ENCODE measurements at regions not wholly inside any gene's neighbourhood (a gene's known extent, or its start where the extent isn't known, plus 50 kb on each side); places are given as distances from the start of the nearest gene placed in this dataset.

GRCh38 chr6:81694855-81695254 lies 57.6 kb downstream of the TENT5A start:
- H3K27ac Mint-ChIP-seq: no peak overlapping the region
- no peaks in the 10 kb centered on the region for H3K4me1 Mint-ChIP-seq (ENCODE audit: low read depth)
- H3K9me3 Mint-ChIP-seq: no peaks in the 10 kb centered on the region
- POLR2A ChIA-PET: no interaction called here
- no peak overlapping the region for H3K4me3 Mint-ChIP-seq
- intact Hi-C loops (cut with micrococcal nuclease): no loop called here
- CTCF ChIA-PET: no interaction called here
- no peaks in the 10 kb centered on the region for H3K27me3 Mint-ChIP-seq
- H3K36me3 Mint-ChIP-seq: no peaks in the 10 kb centered on the region
- no peak for DNase-seq

DNA sequence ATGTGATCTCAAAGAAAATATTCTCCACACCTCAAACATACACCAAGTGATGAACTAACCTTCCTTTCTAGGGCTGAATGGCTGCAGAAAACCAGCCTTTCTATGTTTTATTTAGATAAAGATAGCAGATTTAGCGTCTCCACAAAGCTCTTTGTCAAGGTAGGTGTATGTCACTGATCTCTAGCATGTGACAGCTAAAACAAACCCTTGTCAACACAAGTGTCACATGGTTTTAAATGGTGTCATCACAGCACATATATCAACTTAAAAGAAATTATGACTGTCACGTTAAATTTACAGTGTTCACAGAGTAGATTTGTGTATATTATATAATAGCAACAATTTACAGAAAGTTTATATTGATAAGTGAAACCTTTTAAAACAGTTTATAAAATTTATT lies 58.3 kb downstream of the TENT5A start:
- no peaks in the 10 kb centered on the region for H3K9me3 Mint-ChIP-seq
- intact Hi-C loops (cut with micrococcal nuclease): no loop called here
- H3K36me3 Mint-ChIP-seq: no peaks in the 10 kb centered on the region
- no peaks in the 10 kb centered on the region for H3K27me3 Mint-ChIP-seq
- no peak overlapping the region for H3K4me3 Mint-ChIP-seq
- no peak overlapping the region for H3K27ac Mint-ChIP-seq
- no peak for DNase-seq
- POLR2A ChIA-PET: no interaction called here
- CTCF ChIA-PET: no interaction called here
- H3K4me1 Mint-ChIP-seq (ENCODE audit: low read depth): no peaks in the 10 kb centered on the region

GRCh38 chr6:81693266-81693665 lies 59.2 kb downstream of the TENT5A start:
- Mint-ChIP-seq H3K9me3 (no peaks in the 10 kb centered on the region), H3K27me3 (no peaks in the 10 kb centered on the region), H3K36me3 (no peaks in the 10 kb centered on the region), H3K27ac (no peak overlapping the region), H3K4me3 (no peak overlapping the region), H3K4me1 (ENCODE audit: low read depth) (no peaks in the 10 kb centered on the region)
- intact Hi-C loops (cut with micrococcal nuclease): no loop called here
- CTCF ChIA-PET: no interaction called here
- DNase-seq: no peak
- POLR2A ChIA-PET: no interaction called here

DNA sequence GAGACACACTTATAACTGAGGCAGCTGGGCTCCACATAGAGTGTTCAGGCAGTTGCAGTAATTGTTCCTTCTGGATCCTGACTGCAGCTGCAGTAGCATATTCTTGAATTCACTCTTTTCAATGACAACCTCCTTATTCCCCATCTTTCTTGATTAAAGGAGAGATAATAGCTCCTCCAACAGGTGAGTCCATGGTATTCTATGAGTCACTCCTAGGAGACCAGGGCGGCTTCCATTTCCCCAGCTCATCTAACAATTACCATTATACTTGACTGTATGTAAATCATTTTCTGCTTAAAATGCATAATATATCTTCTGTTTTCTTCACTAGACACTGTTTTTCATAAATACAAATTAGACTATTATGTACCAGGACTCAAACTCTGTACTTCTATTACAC lies 62.4 kb downstream of the TENT5A start:
- H3K9me3 Mint-ChIP-seq: no peaks in the 10 kb centered on the region
- intact Hi-C loops (cut with micrococcal nuclease): no loop called here

DNA sequence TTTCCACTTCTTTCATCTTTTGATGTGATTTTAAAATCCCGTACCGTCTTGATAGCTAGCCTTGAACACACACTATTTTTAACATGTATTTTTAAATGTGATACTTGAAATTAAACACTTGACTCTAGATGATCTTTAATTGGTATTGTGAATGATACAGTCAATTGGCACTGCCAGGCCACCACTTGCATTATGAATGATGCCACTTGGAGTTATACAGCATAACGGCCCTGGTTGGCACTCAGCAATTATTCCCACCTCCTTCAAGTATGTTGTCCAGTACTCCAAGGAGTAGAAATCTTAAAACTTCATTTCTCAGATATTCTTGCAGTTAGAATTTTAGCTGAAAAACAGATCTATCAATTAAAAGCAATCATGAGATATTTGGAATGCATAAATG lies 62.9 kb downstream of the TENT5A start:
- no peak for DNase-seq
- H3K9me3 Mint-ChIP-seq: no peaks in the 10 kb centered on the region
- no peaks in the 10 kb centered on the region for H3K4me1 Mint-ChIP-seq (ENCODE audit: low read depth)
- POLR2A ChIA-PET: no interaction called here
- CTCF ChIA-PET: interaction anchor here (1.2 kb wide), 1 partner anchor 21 kb away, joined by 4 read pairs; no protein-coding TSS in a partner anchor
- no peak overlapping the region for H3K27ac Mint-ChIP-seq
- no peak overlapping the region for H3K4me3 Mint-ChIP-seq
- H3K27me3 Mint-ChIP-seq: no peaks in the 10 kb centered on the region
- intact Hi-C loops (cut with micrococcal nuclease): no loop called here
- H3K36me3 Mint-ChIP-seq: no peaks in the 10 kb centered on the region

More for the DNA sequence above, 62.4 kb downstream of the TENT5A start:
- ChIA-PET CTCF (interaction anchor here (1.2 kb wide), 1 partner anchor 21 kb away, joined by 4 read pairs; no protein-coding TSS in a partner anchor), POLR2A (no interaction called here)
- no peaks in the 10 kb centered on the region for H3K36me3 Mint-ChIP-seq
- H3K27ac Mint-ChIP-seq: no peak overlapping the region
- no peaks in the 10 kb centered on the region for H3K27me3 Mint-ChIP-seq
- no peak for DNase-seq
- no peaks in the 10 kb centered on the region for H3K4me1 Mint-ChIP-seq (ENCODE audit: low read depth)
- no peak overlapping the region for H3K4me3 Mint-ChIP-seq

GRCh38 chr6:81683912-81684311 lies 68.6 kb downstream of the TENT5A start:
- ChIA-PET POLR2A (no interaction called here), CTCF (no interaction called here)
- Mint-ChIP-seq H3K27ac (no peak overlapping the region), H3K27me3 (no peaks in the 10 kb centered on the region), H3K36me3 (no peaks in the 10 kb centered on the region), H3K4me1 (ENCODE audit: low read depth) (no peaks in the 10 kb centered on the region), H3K4me3 (no peak overlapping the region), H3K9me3 (no peaks in the 10 kb centered on the region)
- DNase-seq: no peak
- intact Hi-C loops (cut with micrococcal nuclease): no loop called here

DNA sequence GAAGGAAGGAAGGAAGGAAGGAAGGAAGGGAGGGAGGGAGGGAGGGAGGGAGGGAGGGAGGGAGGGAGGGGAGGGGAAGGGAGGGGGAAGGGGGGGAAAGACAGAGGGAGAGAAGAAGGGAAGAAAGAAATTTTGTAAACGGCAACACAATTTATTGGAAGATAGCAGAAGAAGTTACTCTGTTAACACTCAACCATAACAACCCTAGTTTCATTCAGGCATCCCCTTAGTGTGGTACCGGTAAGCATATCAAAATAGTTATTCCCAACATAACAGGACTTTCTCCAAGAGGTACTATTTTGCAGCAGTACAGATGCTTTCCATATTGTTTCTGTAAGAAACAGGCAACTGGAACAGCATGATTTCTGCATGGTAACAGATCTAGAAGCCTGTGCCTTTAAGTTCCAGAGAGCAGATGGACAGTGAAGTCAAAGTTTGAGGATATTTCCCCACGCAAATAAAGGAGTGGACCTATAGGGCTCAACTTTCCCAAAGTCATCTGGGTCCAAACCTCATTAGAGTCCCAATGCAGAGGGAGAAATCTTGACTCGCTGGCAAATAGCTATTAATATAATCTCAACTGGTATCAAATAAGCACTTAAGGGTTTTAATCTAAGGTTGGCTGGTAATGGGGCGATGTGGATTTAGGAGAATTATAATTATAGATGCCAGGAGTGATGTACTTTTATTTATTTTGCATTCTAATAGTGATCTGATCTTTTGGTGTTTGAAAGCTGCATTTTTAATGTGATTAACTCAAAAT lies 69.4 kb downstream of the TENT5A start:
- DNase-seq: no peak
- intact Hi-C loops (cut with micrococcal nuclease): no loop called here
- no peaks in the 10 kb centered on the region for H3K4me1 Mint-ChIP-seq (ENCODE audit: low read depth)
- H3K27ac Mint-ChIP-seq: no peak overlapping the region
- H3K4me3 Mint-ChIP-seq: no peak overlapping the region
- H3K36me3 Mint-ChIP-seq: no peaks in the 10 kb centered on the region
- H3K27me3 Mint-ChIP-seq: no peaks in the 10 kb centered on the region
- ChIA-PET CTCF (no interaction called here), POLR2A (no interaction called here)
- no peaks in the 10 kb centered on the region for H3K9me3 Mint-ChIP-seq

DNA sequence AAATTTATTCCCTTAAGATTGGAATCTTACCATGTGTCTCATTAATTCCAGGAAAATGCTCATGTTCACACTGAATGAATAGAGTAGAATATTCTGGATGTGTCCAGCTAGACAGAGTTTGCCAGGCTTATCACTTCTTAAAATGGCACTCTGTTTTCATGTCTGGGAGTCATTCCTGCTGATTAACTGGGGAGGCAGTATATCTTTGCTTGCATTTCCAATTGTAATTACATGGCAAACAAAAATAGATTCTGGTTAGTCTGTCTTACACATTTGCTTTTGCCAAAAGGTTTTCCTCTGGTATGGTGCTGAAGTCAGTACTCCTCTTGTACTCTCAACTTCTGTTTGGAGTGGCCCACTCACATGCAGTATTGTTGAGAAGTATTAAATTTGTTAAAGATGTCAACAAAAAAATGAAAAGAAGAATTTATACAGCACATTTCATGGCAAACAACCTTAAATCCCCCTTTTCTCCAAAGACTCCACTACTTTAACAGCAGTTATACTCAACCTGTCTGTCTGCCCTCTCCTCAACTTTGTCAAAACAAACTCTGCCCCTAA lies 70.2 kb downstream of the TENT5A start:
- no peaks in the 10 kb centered on the region for H3K27me3 Mint-ChIP-seq
- CTCF ChIA-PET: no interaction called here
- H3K27ac Mint-ChIP-seq: no peak overlapping the region
- intact Hi-C loops (cut with micrococcal nuclease): no loop called here
- no peaks in the 10 kb centered on the region for H3K36me3 Mint-ChIP-seq
- no peak for DNase-seq
- no peak overlapping the region for H3K4me3 Mint-ChIP-seq
- POLR2A ChIA-PET: no interaction called here
- no peaks in the 10 kb centered on the region for H3K4me1 Mint-ChIP-seq (ENCODE audit: low read depth)
- no peaks in the 10 kb centered on the region for H3K9me3 Mint-ChIP-seq

DNA sequence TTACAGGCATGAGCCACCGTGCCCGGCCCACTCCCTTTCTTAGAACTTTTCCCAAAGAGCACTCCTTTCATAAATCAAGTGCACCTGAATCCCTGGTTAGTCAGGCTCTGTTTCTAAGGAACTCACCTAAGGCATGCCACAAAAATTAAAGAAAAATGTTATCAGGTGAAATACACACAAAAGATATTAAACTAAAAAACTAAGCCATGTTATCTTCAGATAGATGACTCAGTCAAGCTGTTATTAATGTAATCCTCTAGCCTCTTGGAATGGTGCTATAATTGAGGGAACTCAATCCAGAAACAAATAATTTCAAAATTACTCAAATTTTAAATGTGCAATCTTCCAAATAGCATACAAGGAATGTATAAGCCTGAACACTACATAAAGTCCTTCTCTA lies 83.0 kb downstream of the TENT5A start:
- no peak overlapping the region for H3K4me3 Mint-ChIP-seq
- no peak for DNase-seq
- H3K4me1 Mint-ChIP-seq (ENCODE audit: low read depth): no peaks in the 10 kb centered on the region
- H3K9me3 Mint-ChIP-seq: no peaks in the 10 kb centered on the region
- ChIA-PET CTCF (no interaction called here), POLR2A (no interaction called here)
- H3K27me3 Mint-ChIP-seq: no peaks in the 10 kb centered on the region
- H3K36me3 Mint-ChIP-seq: no peaks in the 10 kb centered on the region
- H3K27ac Mint-ChIP-seq: no peak overlapping the region
- intact Hi-C loops (cut with micrococcal nuclease): no loop called here

DNA sequence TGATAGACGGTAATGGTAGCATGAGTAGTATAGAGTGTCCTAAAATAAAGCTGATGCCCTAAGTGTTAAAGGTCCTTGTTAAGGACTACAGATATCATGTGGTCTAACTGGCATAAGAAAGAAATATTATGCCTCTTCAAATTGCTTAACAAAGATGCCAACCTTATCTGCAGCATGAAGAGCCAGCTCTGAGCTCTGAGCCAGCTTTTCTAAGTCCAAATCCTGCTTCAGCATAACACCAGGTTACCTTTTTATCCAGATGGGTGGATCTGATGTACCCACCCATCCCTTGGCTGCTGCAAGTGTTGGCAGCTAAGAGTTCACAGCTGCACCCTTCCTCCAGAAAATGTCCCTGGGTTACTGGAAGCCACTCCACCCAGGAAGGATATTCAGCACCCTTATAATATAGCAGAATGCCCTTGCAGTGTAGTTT lies 83.8 kb downstream of the TENT5A start:
- Mint-ChIP-seq H3K4me1 (ENCODE audit: low read depth) (no peaks in the 10 kb centered on the region), H3K4me3 (no peak overlapping the region), H3K9me3 (no peaks in the 10 kb centered on the region), H3K27ac (no peak overlapping the region), H3K36me3 (no peaks in the 10 kb centered on the region), H3K27me3 (no peaks in the 10 kb centered on the region)
- CTCF ChIA-PET: interaction anchor here (0.8 kb wide), 1 partner anchor 21 kb away, joined by 4 read pairs; no protein-coding TSS in a partner anchor
- intact Hi-C loops (cut with micrococcal nuclease): no loop called here
- DNase-seq: no peak
- POLR2A ChIA-PET: no interaction called here

DNA sequence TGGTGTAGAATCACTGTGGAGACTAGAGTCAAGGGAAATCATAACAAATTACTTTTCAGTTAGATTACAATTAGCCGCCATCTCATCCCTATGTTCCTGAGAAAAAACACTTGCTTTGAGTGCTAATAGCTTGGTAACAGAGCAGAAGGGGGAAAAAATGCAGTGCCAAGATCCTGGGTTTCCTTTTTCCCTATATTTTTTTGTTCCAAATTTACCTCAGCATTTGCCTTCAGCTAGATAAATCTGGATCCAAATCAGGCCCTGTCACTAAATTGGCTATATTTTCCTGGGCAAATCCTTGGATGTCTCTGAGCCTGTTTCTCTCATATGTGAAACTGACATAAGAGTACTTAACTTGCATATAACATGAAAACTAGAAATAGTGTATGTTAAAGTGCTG lies 86.0 kb downstream of the TENT5A start:
- ChIA-PET POLR2A (no interaction called here), CTCF (interaction anchor here (0.6 kb wide), 1 partner anchor 190 kb away, joined by 3 read pairs; no protein-coding TSS in a partner anchor)
- H3K27me3 Mint-ChIP-seq: no peaks in the 10 kb centered on the region
- no peak overlapping the region for H3K4me3 Mint-ChIP-seq
- no peak overlapping the region for H3K27ac Mint-ChIP-seq
- no peaks in the 10 kb centered on the region for H3K9me3 Mint-ChIP-seq
- intact Hi-C loops (cut with micrococcal nuclease): no loop called here
- H3K36me3 Mint-ChIP-seq: no peaks in the 10 kb centered on the region
- DNase-seq: no peak
- H3K4me1 Mint-ChIP-seq (ENCODE audit: low read depth): no peaks in the 10 kb centered on the region

DNA sequence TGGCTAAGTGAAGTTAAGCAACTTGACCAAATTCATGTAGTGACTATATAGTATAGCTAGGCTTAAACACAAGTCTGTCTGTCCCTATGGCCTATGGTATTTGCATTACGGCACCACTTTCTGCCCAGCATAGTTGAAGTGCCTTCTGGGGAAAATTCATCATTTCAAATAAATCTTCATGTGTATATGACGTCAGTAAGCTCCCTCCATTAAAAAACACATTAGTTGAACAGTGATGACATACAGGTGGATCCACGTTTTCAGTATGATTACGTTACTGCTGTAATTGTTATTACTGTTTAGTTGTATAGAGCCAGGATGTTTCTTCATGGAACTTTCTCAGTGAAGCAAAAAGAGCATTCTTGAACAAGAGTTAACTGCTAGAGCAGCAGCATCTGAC lies 96.2 kb downstream of the TENT5A start:
- intact Hi-C loops (cut with micrococcal nuclease): no loop called here
- ChIA-PET POLR2A (no interaction called here), CTCF (no interaction called here)
- Mint-ChIP-seq H3K36me3 (no peaks in the 10 kb centered on the region), H3K4me1 (ENCODE audit: low read depth) (no peaks in the 10 kb centered on the region), H3K4me3 (no peak overlapping the region), H3K9me3 (no peaks in the 10 kb centered on the region), H3K27ac (no peak overlapping the region), H3K27me3 (no peaks in the 10 kb centered on the region)
- no peak for DNase-seq

GRCh38 chr6:81655696-81656095 lies 96.8 kb downstream of the TENT5A start:
- no peaks in the 10 kb centered on the region for H3K27me3 Mint-ChIP-seq
- DNase-seq: no peak
- no peaks in the 10 kb centered on the region for H3K36me3 Mint-ChIP-seq
- no peaks in the 10 kb centered on the region for H3K9me3 Mint-ChIP-seq
- POLR2A ChIA-PET: no interaction called here
- H3K27ac Mint-ChIP-seq: no peak overlapping the region
- intact Hi-C loops (cut with micrococcal nuclease): no loop called here
- H3K4me3 Mint-ChIP-seq: no peak overlapping the region
- CTCF ChIA-PET: no interaction called here
- H3K4me1 Mint-ChIP-seq (ENCODE audit: low read depth): no peaks in the 10 kb centered on the region

All from activated CD4-positive, alpha-beta memory T cell treated with anti-CD3 and anti-CD28 coated beads for 36 hours (primary cell).